Natural killer cell (primary cell): ENCODE measurements at regions not wholly inside any gene's neighbourhood (a gene's known extent, or its start where the extent isn't known, plus 50 kb on each side); places are given as distances from the start of the nearest gene placed in this dataset.

Experiments
- ATAC-seq, 3 donors: fragments of 150-1000 bp in 2 of 3; fragments of 200-7000 bp in 1 of 3; cut with Tn5 transposase; 1 replicate in 1 of 3; 2 replicates in 2 of 3; pipeline ENCODE4 v1.10.0; 2021; ENCODE audit warnings: mild to moderate bottlenecking in 2 of 3, moderate library complexity in 2 of 3
- DNase-seq, 2 donors: peaks; one replicate each; pipeline versions ENCODE4 v3.0.0 to v3.0.0-alpha.2; 2013 to 2021; ENCODE audit warnings: mixed read lengths in 1 of 2
- H3K27ac ChIP-seq: one replicate; pipeline ENCODE4 v1.5.1; 2013; ENCODE audit warnings: mild to moderate bottlenecking, low read length
- H3K27me3 ChIP-seq: one replicate; pipeline ENCODE4 v1.6.1; 2013; ENCODE audit warnings: low read length; ENCODE audit not compliant: control insufficient read depth, insufficient read depth
- H3K36me3 ChIP-seq: one replicate; pipeline ENCODE4 v1.6.1; 2013; ENCODE audit warnings: low read length; ENCODE audit not compliant: control insufficient read depth, insufficient read depth
- H3K4me1 ChIP-seq: one replicate; pipeline ENCODE4 v1.6.1; 2013; ENCODE audit warnings: low read length; ENCODE audit not compliant: control insufficient read depth, insufficient read depth
- H3K4me3 ChIP-seq: one replicate; pipeline ENCODE4 v1.5.1; 2013; ENCODE audit warnings: low read length
- H3K9me3 ChIP-seq: one replicate; pipeline ENCODE4 v1.6.1; 2013; ENCODE audit warnings: low read length; ENCODE audit not compliant: control insufficient read depth, insufficient read depth
- H3K27ac Mint-ChIP-seq, 2 donors: one replicate each; pipeline ENCODE4 v1.8.0; 2022; ENCODE audit warnings: mild to moderate bottlenecking in 2 of 2, mixed read lengths in 2 of 2, moderate library complexity in 1 of 2
- H3K27me3 Mint-ChIP-seq, 2 donors: one replicate each; pipeline ENCODE4 v1.8.0; 2022; ENCODE audit warnings: low read depth in 2 of 2, mixed read lengths in 2 of 2
- H3K36me3 Mint-ChIP-seq: one replicate; pipeline ENCODE4 v1.8.0; 2022; ENCODE audit warnings: mixed read lengths
- H3K4me1 Mint-ChIP-seq, 2 donors: one replicate each; pipeline ENCODE4 v1.8.0; 2022; ENCODE audit warnings: mixed read lengths in 2 of 2
- H3K4me3 Mint-ChIP-seq: one replicate; pipeline ENCODE4 v1.8.0; 2022; ENCODE audit warnings: mild to moderate bottlenecking, moderate library complexity, mixed read lengths
- H3K9me3 Mint-ChIP-seq, 2 donors: one replicate each; pipeline ENCODE4 v1.8.0; 2022; ENCODE audit warnings: mixed read lengths in 2 of 2
- WGBS: methylation state at CpG from one replicate; pipeline ENCODE4 v1.1.7; 2013; ENCODE audit warnings: missing lambda C conversion rate; ENCODE audit not compliant: insufficient coverage; 5-methylcytosine and 5-hydroxymethylcytosine counted together
- intact Hi-C: fragments of 100-400 bp; cut with micrococcal nuclease; formaldehyde crosslinking; loops from one replicate; pipeline ENCODE4 v1.14.2; 2022
- TF ChIP-seq, protein P1 (sequence below): fragments of 200-600 bp; IDR thresholded peaks from one replicate; pipeline ENCODE4 v1.8.0; 2022; ENCODE audit warnings: antibody characterized with exemption

DNA sequence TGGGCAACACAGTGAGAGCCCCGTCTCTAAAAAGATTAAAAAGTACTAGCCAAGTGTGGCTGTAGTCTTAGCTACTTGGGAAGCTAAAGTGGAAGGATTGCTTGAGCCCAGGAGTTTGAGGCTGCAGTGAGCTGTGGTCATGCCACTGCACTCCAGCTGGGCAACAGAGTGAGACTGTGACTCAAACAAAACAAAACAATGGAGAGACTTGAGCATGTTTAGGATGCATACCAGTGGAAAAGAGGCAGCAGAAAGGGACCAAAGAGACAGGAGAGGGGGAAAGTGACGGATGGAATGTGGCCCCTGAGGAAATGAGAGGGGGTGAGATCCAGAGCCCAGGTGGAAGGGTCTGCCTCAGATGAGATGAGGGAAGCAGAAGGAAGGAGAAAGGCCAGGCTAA is 358.9 kb downstream of the RPS6KC1 start:
- no peaks in the 10 kb centered on the region for H3K36me3 ChIP-seq
- no peaks in the 10 kb centered on the region for H3K4me1 ChIP-seq
- H3K27ac ChIP-seq, result no peak overlapping the region
- intact Hi-C loops, result no loop called here
- no peaks in the 10 kb centered on the region for H3K9me3 ChIP-seq
- no peak for DNase-seq
- H3K36me3 Mint-ChIP-seq, result no peaks in the 10 kb centered on the region
- H3K4me3 Mint-ChIP-seq, result no peak overlapping the region
- H3K4me3 ChIP-seq, result no peak overlapping the region
- TF ChIP-seq, protein P1, sequence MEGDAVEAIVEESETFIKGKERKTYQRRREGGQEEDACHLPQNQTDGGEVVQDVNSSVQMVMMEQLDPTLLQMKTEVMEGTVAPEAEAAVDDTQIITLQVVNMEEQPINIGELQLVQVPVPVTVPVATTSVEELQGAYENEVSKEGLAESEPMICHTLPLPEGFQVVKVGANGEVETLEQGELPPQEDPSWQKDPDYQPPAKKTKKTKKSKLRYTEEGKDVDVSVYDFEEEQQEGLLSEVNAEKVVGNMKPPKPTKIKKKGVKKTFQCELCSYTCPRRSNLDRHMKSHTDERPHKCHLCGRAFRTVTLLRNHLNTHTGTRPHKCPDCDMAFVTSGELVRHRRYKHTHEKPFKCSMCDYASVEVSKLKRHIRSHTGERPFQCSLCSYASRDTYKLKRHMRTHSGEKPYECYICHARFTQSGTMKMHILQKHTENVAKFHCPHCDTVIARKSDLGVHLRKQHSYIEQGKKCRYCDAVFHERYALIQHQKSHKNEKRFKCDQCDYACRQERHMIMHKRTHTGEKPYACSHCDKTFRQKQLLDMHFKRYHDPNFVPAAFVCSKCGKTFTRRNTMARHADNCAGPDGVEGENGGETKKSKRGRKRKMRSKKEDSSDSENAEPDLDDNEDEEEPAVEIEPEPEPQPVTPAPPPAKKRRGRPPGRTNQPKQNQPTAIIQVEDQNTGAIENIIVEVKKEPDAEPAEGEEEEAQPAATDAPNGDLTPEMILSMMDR, result no peak
- no peak for ATAC-seq
- WGBS, result 81% methylated on average over 2 of the region's 2 CpGs
- H3K9me3 Mint-ChIP-seq, result no peaks in the 10 kb centered on the region
- H3K4me1 Mint-ChIP-seq, result no peaks in the 10 kb centered on the region
- H3K27me3 Mint-ChIP-seq, result peaks cover 0 to 11% of the 10 kb centered on the region in 2 donors
- H3K27me3 ChIP-seq, result no peaks in the 10 kb centered on the region
- no peak overlapping the region for H3K27ac Mint-ChIP-seq

DNA sequence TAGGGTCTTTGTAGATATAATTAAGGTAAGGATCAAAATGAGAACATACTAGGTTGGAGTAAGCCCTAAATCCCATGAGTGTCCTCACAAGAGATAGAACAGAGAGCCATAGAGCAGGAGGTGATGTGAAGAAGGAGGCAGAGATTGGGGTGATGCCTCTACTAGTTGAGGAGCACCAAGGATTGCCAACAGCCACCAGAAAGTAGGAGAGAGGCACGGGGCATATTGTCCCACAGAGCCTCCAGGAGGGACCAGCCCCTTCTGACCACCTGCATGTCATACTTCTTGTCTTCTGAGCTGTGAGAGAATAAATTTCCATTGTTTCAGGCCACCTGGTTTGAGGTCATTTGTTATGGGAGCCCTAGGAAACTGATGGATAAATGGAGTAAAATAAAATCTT is 363.3 kb downstream of the RPS6KC1 start:
- 67% methylated on average over 1 of the region's 1 CpG for WGBS
- Mint-ChIP-seq H3K4me1 (no peaks in the 10 kb centered on the region), H3K27me3 (peaks cover 3 to 17% of the 10 kb centered on the region in 2 donors), H3K36me3 (no peaks in the 10 kb centered on the region), H3K4me3 (no peak overlapping the region), H3K27ac (no peak overlapping the region), H3K9me3 (no peaks in the 10 kb centered on the region)
- Histone ChIP-seq H3K36me3 (no peaks in the 10 kb centered on the region), H3K9me3 (no peaks in the 10 kb centered on the region), H3K27me3 (no peaks in the 10 kb centered on the region), H3K4me1 (no peaks in the 10 kb centered on the region), H3K27ac (no peak overlapping the region), H3K4me3 (no peak overlapping the region)
- intact Hi-C loops, result no loop called here
- TF ChIP-seq, protein P1, result no peak
- ATAC-seq (no peak), DNase-seq (no peak)

DNA sequence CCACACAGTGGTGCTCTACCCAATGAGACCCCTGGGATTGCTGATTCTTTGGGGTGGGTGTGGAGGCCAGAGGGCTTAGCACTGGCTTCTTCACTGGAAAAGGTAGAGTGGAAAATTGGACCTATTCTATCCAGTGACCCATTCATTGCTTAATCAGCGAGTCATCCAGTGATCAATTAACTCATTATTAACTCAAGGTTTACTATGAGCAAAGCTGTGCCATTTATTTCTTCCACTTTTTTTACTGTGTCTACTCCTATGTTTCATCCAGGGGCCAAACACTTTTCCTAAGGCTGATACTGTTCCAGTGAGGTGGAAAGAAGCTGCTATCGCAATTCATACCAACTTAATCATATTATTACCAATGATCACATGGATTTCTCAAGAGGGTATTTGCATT is 363.9 kb downstream of the RPS6KC1 start:
- ATAC-seq (no peak), DNase-seq (no peak)
- Mint-ChIP-seq H3K4me1 (no peaks in the 10 kb centered on the region), H3K27me3 (peaks cover 8 to 18% of the 10 kb centered on the region in 2 donors), H3K27ac (no peak overlapping the region), H3K4me3 (no peak overlapping the region), H3K9me3 (no peaks in the 10 kb centered on the region), H3K36me3 (no peaks in the 10 kb centered on the region)
- intact Hi-C loops, result no loop called here
- H3K27ac ChIP-seq, result no peak overlapping the region
- TF ChIP-seq, protein P1, result no peak
- H3K27me3 ChIP-seq, result no peaks in the 10 kb centered on the region
- no peaks in the 10 kb centered on the region for H3K36me3 ChIP-seq
- no peaks in the 10 kb centered on the region for H3K4me1 ChIP-seq
- H3K4me3 ChIP-seq, result no peak overlapping the region
- WGBS, result 94% methylated on average over 1 of the region's 2 CpGs
- no peaks in the 10 kb centered on the region for H3K9me3 ChIP-seq

DNA sequence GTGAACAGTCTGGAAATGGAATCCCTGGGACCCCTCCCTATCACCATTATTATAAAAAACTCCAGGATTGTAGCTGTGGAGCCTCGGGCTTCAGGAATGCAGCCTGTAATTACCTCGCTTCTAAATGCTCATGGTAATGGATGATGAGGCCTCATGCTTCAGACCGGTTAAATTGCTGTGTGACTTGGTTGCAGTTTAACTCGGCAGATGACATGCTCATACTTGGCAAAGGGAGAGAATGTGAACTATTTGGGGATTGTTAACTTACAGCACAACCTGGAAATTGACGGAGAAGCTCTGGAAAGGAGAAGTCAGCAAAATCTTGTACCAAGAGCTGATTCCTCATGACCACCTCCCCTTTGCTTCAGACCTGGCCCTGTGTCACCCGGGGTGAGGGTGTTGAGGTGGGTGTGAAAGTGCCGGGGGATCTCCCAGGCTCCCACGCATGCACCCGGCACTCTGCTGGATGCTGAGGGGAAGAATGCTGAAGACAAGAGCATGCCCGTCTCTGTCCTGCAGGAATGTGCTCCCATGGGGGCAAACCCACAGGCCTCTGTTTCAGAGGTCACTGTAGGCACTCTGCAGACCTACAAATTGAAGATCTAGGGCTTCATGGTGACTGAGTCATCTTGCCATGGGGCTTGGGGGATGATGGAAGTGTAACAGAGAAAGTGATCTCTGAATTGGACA is 364.8 kb downstream of the RPS6KC1 start:
- H3K27ac ChIP-seq, result no peak overlapping the region
- H3K36me3 ChIP-seq, result no peaks in the 10 kb centered on the region
- intact Hi-C loops, result no loop called here
- DNase-seq (no peak), ATAC-seq (no peak)
- no peaks in the 10 kb centered on the region for H3K4me1 ChIP-seq
- H3K27me3 ChIP-seq, result no peaks in the 10 kb centered on the region
- H3K9me3 Mint-ChIP-seq, result no peaks in the 10 kb centered on the region
- peaks cover 8 to 10% of the 10 kb centered on the region in 2 donors for H3K27me3 Mint-ChIP-seq
- TF ChIP-seq, protein P1, result no peak
- no peak overlapping the region for H3K27ac Mint-ChIP-seq
- WGBS, result 80% methylated on average over 10 of the region's 10 CpGs
- no peaks in the 10 kb centered on the region for H3K4me1 Mint-ChIP-seq
- no peaks in the 10 kb centered on the region for H3K36me3 Mint-ChIP-seq
- no peak overlapping the region for H3K4me3 ChIP-seq
- H3K9me3 ChIP-seq, result no peaks in the 10 kb centered on the region
- H3K4me3 Mint-ChIP-seq, result no peak overlapping the region
